ENCODE measurements at regions not wholly inside any gene's neighbourhood (a gene's known extent, or its start where the extent isn't known, plus 50 kb on each side); places are given as distances from the start of the nearest gene placed in this dataset.

GRCh38 chr15:96542130-96542770 lies 211.8 kb downstream of the NR2F2 start:
- H3K9me3 Mint-ChIP-seq (ENCODE audit: unreplicated experiment), result no peaks in the 10 kb centered on the region
- no peak for DNase-seq
- no peak overlapping the region for H3K27ac Mint-ChIP-seq (ENCODE audit: unreplicated experiment)
- TF ChIP-seq CTCF (IDR thresholded peaks at IDR 0.05; ENCODE audit: partially characterized antibody, unreplicated experiment), result no peak
- H3K27me3 Mint-ChIP-seq (ENCODE audit: unreplicated experiment), result no peaks in the 10 kb centered on the region
- H3K4me1 Mint-ChIP-seq (ENCODE audit: low read depth, unreplicated experiment), result no peaks in the 10 kb centered on the region
- no peak overlapping the region for H3K4me3 Mint-ChIP-seq (ENCODE audit: unreplicated experiment)
- H3K36me3 Mint-ChIP-seq (ENCODE audit: unreplicated experiment), result no peaks in the 10 kb centered on the region

GRCh38 chr15:96544162-96544756 lies 213.8 kb downstream of the NR2F2 start:
- Mint-ChIP-seq H3K27ac (ENCODE audit: unreplicated experiment) (no peak overlapping the region), H3K4me1 (ENCODE audit: low read depth, unreplicated experiment) (no peaks in the 10 kb centered on the region), H3K27me3 (ENCODE audit: unreplicated experiment) (no peaks in the 10 kb centered on the region), H3K9me3 (ENCODE audit: unreplicated experiment) (no peaks in the 10 kb centered on the region), H3K4me3 (ENCODE audit: unreplicated experiment) (no peak overlapping the region), H3K36me3 (ENCODE audit: unreplicated experiment) (no peaks in the 10 kb centered on the region)
- no peak for DNase-seq
- no peak for TF ChIP-seq CTCF (IDR thresholded peaks at IDR 0.05; ENCODE audit: partially characterized antibody, unreplicated experiment)

DNA sequence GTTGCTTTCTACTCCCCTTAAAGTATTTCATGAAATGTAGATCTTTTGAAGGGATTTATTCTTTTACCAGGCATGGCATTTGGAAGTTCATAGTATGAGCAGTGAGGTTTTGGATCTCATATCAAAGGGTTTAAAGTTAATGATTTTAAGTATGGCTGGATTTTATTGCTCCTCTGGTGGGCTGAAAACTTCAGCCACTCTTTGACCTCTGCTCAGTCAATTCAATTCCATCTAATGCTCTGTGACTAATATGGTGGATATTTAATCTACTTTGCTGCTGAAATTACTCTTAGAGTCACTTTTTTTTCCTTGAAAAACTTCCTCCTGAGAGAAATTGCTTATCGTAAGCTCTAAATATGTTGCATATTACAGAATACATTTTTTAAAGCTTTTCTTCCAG lies 218.6 kb downstream of the NR2F2 start:
- no peaks in the 10 kb centered on the region for H3K4me1 Mint-ChIP-seq (ENCODE audit: low read depth, unreplicated experiment)

GRCh38 chr15:96551196-96551595 lies 220.7 kb downstream of the NR2F2 start:
- DNase-seq, result no peak
- Mint-ChIP-seq H3K27ac (ENCODE audit: unreplicated experiment) (no peak overlapping the region), H3K27me3 (ENCODE audit: unreplicated experiment) (peaks cover 2% of the 10 kb centered on the region), H3K4me1 (ENCODE audit: low read depth, unreplicated experiment) (no peaks in the 10 kb centered on the region), H3K9me3 (ENCODE audit: unreplicated experiment) (no peaks in the 10 kb centered on the region), H3K4me3 (ENCODE audit: unreplicated experiment) (no peak overlapping the region), H3K36me3 (ENCODE audit: unreplicated experiment) (no peaks in the 10 kb centered on the region)
- TF ChIP-seq CTCF (IDR thresholded peaks at IDR 0.05; ENCODE audit: partially characterized antibody, unreplicated experiment), result no peak

More for the DNA sequence above, 218.6 kb downstream of the NR2F2 start:
- DNase-seq, result no peak
- Mint-ChIP-seq H3K36me3 (ENCODE audit: unreplicated experiment) (no peaks in the 10 kb centered on the region), H3K27ac (ENCODE audit: unreplicated experiment) (no peak overlapping the region), H3K4me3 (ENCODE audit: unreplicated experiment) (no peak overlapping the region), H3K27me3 (ENCODE audit: unreplicated experiment) (no peaks in the 10 kb centered on the region), H3K9me3 (ENCODE audit: unreplicated experiment) (no peaks in the 10 kb centered on the region)
- TF ChIP-seq CTCF (IDR thresholded peaks at IDR 0.05; ENCODE audit: partially characterized antibody, unreplicated experiment), result no peak

GRCh38 chr15:96551722-96552121 lies 221.2 kb downstream of the NR2F2 start:
- no peak for TF ChIP-seq CTCF (IDR thresholded peaks at IDR 0.05; ENCODE audit: partially characterized antibody, unreplicated experiment)

More at GRCh38 chr15:96551722-96552121, 221.2 kb downstream of the NR2F2 start:
- no peak for DNase-seq
- Mint-ChIP-seq H3K4me3 (ENCODE audit: unreplicated experiment) (no peak overlapping the region), H3K36me3 (ENCODE audit: unreplicated experiment) (no peaks in the 10 kb centered on the region), H3K27ac (ENCODE audit: unreplicated experiment) (no peak overlapping the region), H3K27me3 (ENCODE audit: unreplicated experiment) (peaks cover 2% of the 10 kb centered on the region), H3K4me1 (ENCODE audit: low read depth, unreplicated experiment) (no peaks in the 10 kb centered on the region), H3K9me3 (ENCODE audit: unreplicated experiment) (no peaks in the 10 kb centered on the region)

Data from glutamatergic neuron (in vitro differentiated cells).